ENCODE measurements at regions not wholly inside any gene's neighbourhood (a gene's known extent, or its start where the extent isn't known, plus 50 kb on each side); places are given as distances from the start of the nearest gene placed in this dataset.

DNA sequence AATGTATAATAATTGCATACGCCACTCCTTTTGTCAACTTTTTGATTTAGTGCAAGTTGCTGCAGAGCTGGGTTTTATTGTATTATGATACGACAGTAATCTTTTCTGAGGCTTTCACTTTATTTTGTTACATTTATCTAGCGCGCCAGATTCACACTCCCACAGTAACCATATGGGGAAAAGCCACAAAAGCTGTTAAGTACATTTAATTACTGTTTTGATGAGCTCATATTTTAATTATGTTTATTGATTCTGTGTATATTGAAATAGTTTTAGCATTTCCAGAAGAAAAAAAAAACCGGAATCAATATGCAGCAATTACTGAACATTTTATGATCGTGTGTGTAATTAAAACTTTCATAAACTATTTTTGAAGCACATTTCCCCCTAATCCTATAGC is 118.5 kb downstream of the RAB11FIP2 start:
- no peaks in the 10 kb centered on the region for H3K79me2 ChIP-seq (ENCODE audit: insufficient read depth, low read depth, low read length)
- intact Hi-C loops (cut with micrococcal nuclease; ENCODE audit: unreplicated experiment), result no loop called here
- H3K4me1 ChIP-seq (ENCODE audit: insufficient read depth, low read length, poor library complexity, severe bottlenecking), result no peaks in the 10 kb centered on the region
- DNase-seq (ENCODE audit: low spot score), result no peak
- no peaks in the 10 kb centered on the region for H4K20me1 ChIP-seq (ENCODE audit: insufficient read depth, low read length)
- POLR2A ChIA-PET, result interaction anchor here (0.6 to 0.7 kb wide), 3 partner anchors 9 to 286 kb away, joined by 3 read pairs; no protein-coding TSS in a partner anchor
- no peaks in the 10 kb centered on the region for H3K9me3 ChIP-seq (ENCODE audit: low read length)
- no peak overlapping the region for H3K4me2 ChIP-seq (ENCODE audit: low read length)
- H3K9me2 ChIP-seq (ENCODE audit: insufficient read depth, low read length), result no peaks in the 10 kb centered on the region
- no peak overlapping the region for H3K27ac ChIP-seq (ENCODE audit: low read depth, low read length, poor library complexity, severe bottlenecking)
- no TSS peak for BruUV-seq (replicated peaks)
- no peak overlapping the region for H2AFZ ChIP-seq (ENCODE audit: low read length)
- CTCF ChIA-PET (ENCODE audit: unreplicated experiment), result no interaction called here
- no peak overlapping the region for H3K4me3 ChIP-seq (ENCODE audit: low read depth, low read length, poor library complexity, severe bottlenecking)
- TF ChIP-seq, protein P1, sequence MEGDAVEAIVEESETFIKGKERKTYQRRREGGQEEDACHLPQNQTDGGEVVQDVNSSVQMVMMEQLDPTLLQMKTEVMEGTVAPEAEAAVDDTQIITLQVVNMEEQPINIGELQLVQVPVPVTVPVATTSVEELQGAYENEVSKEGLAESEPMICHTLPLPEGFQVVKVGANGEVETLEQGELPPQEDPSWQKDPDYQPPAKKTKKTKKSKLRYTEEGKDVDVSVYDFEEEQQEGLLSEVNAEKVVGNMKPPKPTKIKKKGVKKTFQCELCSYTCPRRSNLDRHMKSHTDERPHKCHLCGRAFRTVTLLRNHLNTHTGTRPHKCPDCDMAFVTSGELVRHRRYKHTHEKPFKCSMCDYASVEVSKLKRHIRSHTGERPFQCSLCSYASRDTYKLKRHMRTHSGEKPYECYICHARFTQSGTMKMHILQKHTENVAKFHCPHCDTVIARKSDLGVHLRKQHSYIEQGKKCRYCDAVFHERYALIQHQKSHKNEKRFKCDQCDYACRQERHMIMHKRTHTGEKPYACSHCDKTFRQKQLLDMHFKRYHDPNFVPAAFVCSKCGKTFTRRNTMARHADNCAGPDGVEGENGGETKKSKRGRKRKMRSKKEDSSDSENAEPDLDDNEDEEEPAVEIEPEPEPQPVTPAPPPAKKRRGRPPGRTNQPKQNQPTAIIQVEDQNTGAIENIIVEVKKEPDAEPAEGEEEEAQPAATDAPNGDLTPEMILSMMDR (conservative IDR thresholded peaks at IDR 0.05; ENCODE audit: low read length), result no peak
- no peak for TF ChIP-seq EZH2phosphoT487 (IDR thresholded peaks at IDR 0.05; ENCODE audit: borderline replicate concordance, low read depth, low read length)
- H3K36me3 ChIP-seq (ENCODE audit: insufficient read depth, low read length), result no peaks in the 10 kb centered on the region

DNA sequence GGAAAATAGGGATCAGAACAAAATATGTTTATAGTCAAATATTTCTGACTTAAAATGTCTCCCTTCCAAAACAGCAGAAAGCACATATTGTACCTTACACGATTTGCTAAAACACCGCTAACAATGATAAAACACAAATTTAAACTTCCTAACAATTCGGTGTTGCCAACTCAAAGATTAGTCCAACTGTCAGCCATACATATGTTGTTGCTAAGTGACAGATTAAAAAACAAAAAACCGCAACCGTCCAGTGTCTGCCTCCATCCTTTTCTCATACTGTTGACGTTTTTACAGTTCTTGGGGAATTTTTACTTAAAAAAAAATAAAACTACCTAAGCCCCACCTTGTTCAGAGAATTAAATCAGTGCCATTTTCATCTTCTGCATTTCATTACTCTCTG is 118.0 kb downstream of the RAB11FIP2 start:
- H2AFZ ChIP-seq (ENCODE audit: low read length), result no peak overlapping the region
- no peak for TF ChIP-seq EZH2phosphoT487 (IDR thresholded peaks at IDR 0.05; ENCODE audit: borderline replicate concordance, low read depth, low read length)
- TF ChIP-seq, protein P1 (conservative IDR thresholded peaks at IDR 0.05; ENCODE audit: low read length), result no peak
- no peaks in the 10 kb centered on the region for H3K9me2 ChIP-seq (ENCODE audit: insufficient read depth, low read length)
- intact Hi-C loops (cut with micrococcal nuclease; ENCODE audit: unreplicated experiment), result no loop called here
- ChIA-PET POLR2A (no interaction called here), CTCF (ENCODE audit: unreplicated experiment) (no interaction called here)
- DNase-seq (ENCODE audit: low spot score), result no peak
- H3K4me2 ChIP-seq (ENCODE audit: low read length), result no peak overlapping the region
- no peaks in the 10 kb centered on the region for H4K20me1 ChIP-seq (ENCODE audit: insufficient read depth, low read length)
- H3K4me1 ChIP-seq (ENCODE audit: insufficient read depth, low read length, poor library complexity, severe bottlenecking), result no peaks in the 10 kb centered on the region
- BruUV-seq (replicated peaks), result no TSS peak
- H3K79me2 ChIP-seq (ENCODE audit: insufficient read depth, low read depth, low read length), result no peaks in the 10 kb centered on the region
- no peak overlapping the region for H3K27ac ChIP-seq (ENCODE audit: low read depth, low read length, poor library complexity, severe bottlenecking)
- H3K9me3 ChIP-seq (ENCODE audit: low read length), result no peaks in the 10 kb centered on the region
- H3K4me3 ChIP-seq (ENCODE audit: low read depth, low read length, poor library complexity, severe bottlenecking), result no peak overlapping the region
- H3K36me3 ChIP-seq (ENCODE audit: insufficient read depth, low read length), result no peaks in the 10 kb centered on the region

DNA sequence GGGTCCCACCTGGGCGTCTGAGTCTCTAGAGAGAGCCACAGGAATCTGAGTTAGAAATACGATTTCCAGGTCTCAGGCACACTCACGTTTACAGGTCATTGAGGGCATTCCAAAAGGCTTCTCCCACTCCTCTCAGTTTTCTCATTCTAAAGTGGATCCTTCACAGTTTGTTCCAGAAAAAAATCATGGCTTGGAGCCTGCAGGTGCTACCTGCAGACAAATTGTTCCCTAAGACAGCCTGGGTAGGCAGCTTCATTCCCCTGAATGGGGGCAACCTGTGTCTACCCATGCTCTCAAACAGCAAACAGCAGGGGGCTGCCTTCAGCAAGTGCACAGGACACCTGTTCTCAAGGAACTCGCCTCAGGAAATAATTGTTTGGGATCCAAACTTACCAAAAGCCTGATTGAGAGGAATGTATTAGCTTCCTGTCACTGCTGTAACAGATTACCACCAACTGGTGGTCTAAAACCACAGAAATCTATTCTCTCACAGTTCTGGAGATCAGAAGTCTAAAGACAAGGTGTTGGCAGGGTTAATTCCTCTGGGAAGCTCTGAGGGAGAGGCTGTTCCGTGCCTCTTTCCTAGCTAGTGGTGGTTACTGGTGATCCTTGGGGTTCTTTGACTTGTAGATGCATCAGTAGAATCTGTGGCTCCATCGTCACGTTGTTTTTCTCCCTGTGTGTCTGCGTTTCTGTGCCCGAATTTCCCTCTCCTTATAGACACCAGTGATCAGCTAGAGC is 117.2 kb downstream of the RAB11FIP2 start:
- CTCF ChIA-PET (ENCODE audit: unreplicated experiment), result no interaction called here
- DNase-seq (ENCODE audit: low spot score), result no peak
- TF ChIP-seq, protein P1 (conservative IDR thresholded peaks at IDR 0.05; ENCODE audit: low read length), result no peak
- no peak for TF ChIP-seq EZH2phosphoT487 (IDR thresholded peaks at IDR 0.05; ENCODE audit: borderline replicate concordance, low read depth, low read length)

More for the DNA sequence above, 117.2 kb downstream of the RAB11FIP2 start:
- Histone ChIP-seq H3K79me2 (ENCODE audit: insufficient read depth, low read depth, low read length) (no peaks in the 10 kb centered on the region), H3K9me2 (ENCODE audit: insufficient read depth, low read length) (no peaks in the 10 kb centered on the region), H3K4me2 (ENCODE audit: low read length) (no peak overlapping the region), H3K27ac (ENCODE audit: low read depth, low read length, poor library complexity, severe bottlenecking) (no peak overlapping the region), H4K20me1 (ENCODE audit: insufficient read depth, low read length) (no peaks in the 10 kb centered on the region), H3K9me3 (ENCODE audit: low read length) (no peaks in the 10 kb centered on the region), H3K4me1 (ENCODE audit: insufficient read depth, low read length, poor library complexity, severe bottlenecking) (no peaks in the 10 kb centered on the region), H3K4me3 (ENCODE audit: low read depth, low read length, poor library complexity, severe bottlenecking) (no peak overlapping the region), H3K36me3 (ENCODE audit: insufficient read depth, low read length) (no peaks in the 10 kb centered on the region), H2AFZ (ENCODE audit: low read length) (no peak overlapping the region)
- intact Hi-C loops (cut with micrococcal nuclease; ENCODE audit: unreplicated experiment), result no loop called here
- BruUV-seq (replicated peaks), result no TSS peak
- POLR2A ChIA-PET, result no interaction called here
